Mesenchymal stem cell (in vitro differentiated cells and primary cell): ENCODE measurements at regions not wholly inside any gene's neighbourhood (a gene's known extent, or its start where the extent isn't known, plus 50 kb on each side); places are given as distances from the start of the nearest gene placed in this dataset.

Source experiments
- DNase-seq: peaks from one replicate; pipeline ENCODE4 v3.0.0-alpha.2; 2013
- H2AFZ ChIP-seq: one replicate; pipeline ENCODE4 v1.6.1; 2013; ENCODE audit warnings: low read depth, mild to moderate bottlenecking, control low read depth, inconsistent platforms, low read length, moderate library complexity
- H2AK5ac ChIP-seq: 2 replicates; pipeline ENCODE4 v1.6.1; 2013; ENCODE audit warnings: low read length, moderate library complexity, mild to moderate bottlenecking, inconsistent platforms; ENCODE audit not compliant: severe bottlenecking
- H2BK120ac ChIP-seq: one replicate; pipeline ENCODE4 v1.6.1; 2013; ENCODE audit warnings: low read depth, mild to moderate bottlenecking, inconsistent platforms, low read length, moderate library complexity
- H2BK12ac ChIP-seq, 2 experiments: one replicate each; pipeline ENCODE4 v1.6.1; 2013; ENCODE audit warnings: inconsistent platforms in 2 of 2, low read length in 2 of 2, mild to moderate bottlenecking in 2 of 2, moderate library complexity in 2 of 2, control low read depth in 1 of 2
- H2BK15ac ChIP-seq: one replicate; pipeline ENCODE4 v1.6.1; 2013; ENCODE audit warnings: mild to moderate bottlenecking, low read depth, inconsistent platforms; ENCODE audit not compliant: poor library complexity, severe bottlenecking
- H2BK5ac ChIP-seq: 2 replicates; pipeline ENCODE4 v1.6.1; 2013; ENCODE audit warnings: low read depth, mild to moderate bottlenecking, low read length, control low read depth, inconsistent platforms; ENCODE audit not compliant: poor library complexity, severe bottlenecking
- H3K14ac ChIP-seq, 2 experiments: one replicate each; pipeline ENCODE4 v1.6.1; 2013; ENCODE audit warnings: inconsistent platforms in 2 of 2, low read length in 2 of 2, control low read depth in 1 of 2, mild to moderate bottlenecking in 1 of 2, moderate library complexity in 1 of 2
- H3K18ac ChIP-seq, 2 experiments: one replicate each; pipeline ENCODE4 v1.6.1; 2013; ENCODE audit warnings: inconsistent platforms in 2 of 2, low read length in 2 of 2, control low read depth in 1 of 2, low read depth in 1 of 2, mild to moderate bottlenecking in 1 of 2
- H3K23ac ChIP-seq, 2 experiments: one replicate each; pipeline ENCODE4 v1.6.1; 2013; ENCODE audit warnings: inconsistent platforms in 2 of 2, low read length in 2 of 2, mild to moderate bottlenecking in 2 of 2, moderate library complexity in 2 of 2, control low read depth in 1 of 2
- H3K27ac ChIP-seq: 2 replicates; pipeline ENCODE4 v1.5.1; 2013; ENCODE audit warnings: mild to moderate bottlenecking, moderate library complexity, low read length, control low read depth, inconsistent platforms; ENCODE audit not compliant: poor library complexity, severe bottlenecking
- H3K27me3 ChIP-seq, 2 experiments: 2 replicates each; pipeline versions ENCODE4 v1.6.1 to v1.7.0; 2013; ENCODE audit warnings: low read length in 2 of 2, mild to moderate bottlenecking in 2 of 2, moderate library complexity in 2 of 2, control low read depth in 1 of 2, inconsistent platforms in 1 of 2; ENCODE audit not compliant: control insufficient read depth in 1 of 2, insufficient read depth in 1 of 2
- H3K36me3 ChIP-seq, 2 experiments: 2 replicates each; pipeline versions ENCODE4 v1.6.1 to v1.7.0; 2013; ENCODE audit warnings: low read length in 2 of 2, control low read depth in 1 of 2, inconsistent platforms in 1 of 2, low read depth in 1 of 2, mild to moderate bottlenecking in 1 of 2; ENCODE audit not compliant: insufficient read depth in 2 of 2, control insufficient read depth in 1 of 2
- H3K4ac ChIP-seq, 2 experiments: one replicate each; pipeline ENCODE4 v1.6.1; 2013; ENCODE audit warnings: inconsistent platforms in 2 of 2, low read length in 2 of 2, mild to moderate bottlenecking in 2 of 2, moderate library complexity in 2 of 2, control low read depth in 1 of 2, low read depth in 1 of 2
- H3K4me1 ChIP-seq: 2 replicates; pipeline ENCODE4 v1.6.1; 2013; ENCODE audit warnings: low read depth, low read length, control low read depth; ENCODE audit not compliant: control insufficient read depth, insufficient read depth
- H3K4me2 ChIP-seq: 2 replicates; pipeline ENCODE4 v1.6.1; 2013; ENCODE audit warnings: low read length, mild to moderate bottlenecking, inconsistent platforms; ENCODE audit not compliant: poor library complexity, severe bottlenecking
- H3K4me3 ChIP-seq, 2 experiments: 2 replicates each; pipeline versions ENCODE4 v1.5.1 to v1.7.0; 2013; ENCODE audit warnings: low read length in 2 of 2, mild to moderate bottlenecking in 2 of 2, control low read depth in 1 of 2, low read depth in 1 of 2; ENCODE audit not compliant: insufficient read depth in 1 of 2
- H3K79me1 ChIP-seq: replicated peaks from 2 replicates; pipeline ENCODE4 v1.6.1; 2013; ENCODE audit warnings: mild to moderate bottlenecking, control low read depth, low read length, inconsistent platforms; ENCODE audit not compliant: poor library complexity, severe bottlenecking
- H3K9ac ChIP-seq: 2 replicates; pipeline ENCODE4 v1.7.0; 2013; ENCODE audit warnings: mild to moderate bottlenecking, low read length, moderate library complexity
- H3K9me3 ChIP-seq: 2 replicates; pipeline ENCODE4 v1.7.0; 2013; ENCODE audit warnings: mild to moderate bottlenecking, low read length; ENCODE audit not compliant: control insufficient read depth
- H4K8ac ChIP-seq: one replicate; pipeline ENCODE4 v1.6.1; 2013; ENCODE audit warnings: inconsistent platforms, mild to moderate bottlenecking, low read length, moderate library complexity
- H4K91ac ChIP-seq: one replicate; pipeline ENCODE4 v1.6.1; 2013; ENCODE audit warnings: mild to moderate bottlenecking, low read length, inconsistent platforms
- WGBS: methylation state at CpG from one replicate; pipeline ENCODE4 v1.1.7; 2013; ENCODE audit warnings: mixed read lengths; 5-methylcytosine and 5-hydroxymethylcytosine counted together

DNA sequence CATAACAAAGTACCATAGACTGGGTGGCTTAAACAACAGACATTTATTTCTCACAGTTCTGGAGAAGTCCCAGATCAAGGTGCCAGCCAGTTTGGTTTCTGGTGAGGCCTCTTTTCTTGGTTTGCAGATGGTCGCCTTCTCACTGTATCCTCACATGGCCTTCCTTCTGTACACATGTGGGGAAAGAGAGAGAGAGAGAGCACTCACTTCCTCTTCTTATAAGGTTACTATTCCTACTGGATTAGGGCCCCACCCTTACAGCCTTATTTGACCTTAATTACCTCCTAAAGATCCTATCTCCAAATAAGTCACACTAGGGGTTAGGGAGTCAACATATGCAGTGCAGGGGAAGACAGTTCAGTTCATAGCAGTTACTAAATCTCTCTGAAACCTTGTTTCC lies 205.6 kb upstream of the GDNF start:
- no peak overlapping the region for H4K8ac ChIP-seq
- H2AK5ac ChIP-seq: no peak overlapping the region
- H3K9ac ChIP-seq: no peak overlapping the region
- no peak overlapping the region for H2BK5ac ChIP-seq
- H3K14ac ChIP-seq: no peak overlapping the region
- no peaks in the 10 kb centered on the region for H3K36me3 ChIP-seq
- no peak overlapping the region for H3K4me3 ChIP-seq
- H2BK120ac ChIP-seq: no peak overlapping the region
- H3K23ac ChIP-seq: no peak overlapping the region
- no CpG with 5 or more reads among the region's 1 CpG for WGBS
- H2BK15ac ChIP-seq: no peak overlapping the region
- no peak overlapping the region for H3K27ac ChIP-seq
- H3K4me2 ChIP-seq: no peak overlapping the region
- no peaks in the 10 kb centered on the region for H3K9me3 ChIP-seq
- H2AFZ ChIP-seq: no peak overlapping the region
- H3K4me1 ChIP-seq: no peaks in the 10 kb centered on the region
- no peak overlapping the region for H2BK12ac ChIP-seq
- no peaks in the 10 kb centered on the region for H3K79me1 ChIP-seq
- H4K91ac ChIP-seq: no peak overlapping the region
- H3K4ac ChIP-seq: no peak overlapping the region
- DNase-seq: no peak
- peaks cover 7 to 52% of the 10 kb centered on the region in 2 experiments for H3K27me3 ChIP-seq
- no peak overlapping the region for H3K18ac ChIP-seq

GRCh38 chr5:38039826-38040225 lies 200.0 kb upstream of the GDNF start:
- no peak for DNase-seq
- Histone ChIP-seq H3K9ac (no peak overlapping the region), H2AK5ac (no peak overlapping the region), H4K8ac (no peak overlapping the region), H3K23ac (no peak overlapping the region), H4K91ac (no peak overlapping the region), H3K27me3 (peaks cover 32 to 61% of the 10 kb centered on the region in 2 experiments), H2BK5ac (no peak overlapping the region), H2BK12ac (no peak overlapping the region), H3K4me1 (no peaks in the 10 kb centered on the region), H2BK120ac (no peak overlapping the region), H3K79me1 (no peaks in the 10 kb centered on the region), H3K9me3 (no peaks in the 10 kb centered on the region), H3K27ac (no peak overlapping the region), H2BK15ac (no peak overlapping the region), H3K4ac (no peak overlapping the region), H3K18ac (no peak overlapping the region), H2AFZ (no peak overlapping the region), H3K4me2 (no peak overlapping the region), H3K14ac (no peak overlapping the region), H3K36me3 (no peaks in the 10 kb centered on the region), H3K4me3 (no peak overlapping the region)
- WGBS: 57% methylated on average over 1 of the region's 3 CpGs

DNA sequence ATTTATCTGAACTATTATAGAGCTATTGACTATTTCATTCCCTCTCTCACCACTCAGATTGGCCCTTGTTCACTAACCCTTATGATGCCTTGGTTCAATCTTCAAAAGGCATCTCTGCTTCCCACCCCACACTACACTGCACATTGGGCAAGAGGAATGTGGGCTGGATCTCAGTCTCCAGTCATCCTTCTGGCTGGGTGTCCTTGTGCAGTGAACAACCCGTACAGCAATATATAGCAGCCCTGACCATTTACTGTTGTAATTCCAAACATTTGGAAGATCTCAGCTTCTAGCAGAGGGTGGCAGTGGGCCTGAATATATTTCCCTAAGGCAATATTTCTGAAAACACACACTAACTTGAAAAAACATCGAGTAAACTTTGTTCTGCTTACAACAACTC lies 199.2 kb upstream of the GDNF start:
- no peak overlapping the region for H2BK5ac ChIP-seq
- no peak overlapping the region for H3K9ac ChIP-seq
- no peak overlapping the region for H2AK5ac ChIP-seq
- no peaks in the 10 kb centered on the region for H3K4me1 ChIP-seq
- H3K27me3 ChIP-seq: peaks cover 32 to 57% of the 10 kb centered on the region in 2 experiments
- H2BK12ac ChIP-seq: no peak overlapping the region
- no peak overlapping the region for H2AFZ ChIP-seq
- WGBS: 100% methylated on average over 1 of the region's 2 CpGs
- no peak overlapping the region for H3K14ac ChIP-seq
- no peak overlapping the region for H2BK120ac ChIP-seq
- no peak overlapping the region for H2BK15ac ChIP-seq
- H3K27ac ChIP-seq: no peak overlapping the region
- H3K79me1 ChIP-seq: no peaks in the 10 kb centered on the region
- H3K18ac ChIP-seq: no peak overlapping the region
- H3K4ac ChIP-seq: no peak overlapping the region
- no peak overlapping the region for H3K4me2 ChIP-seq
- no peak overlapping the region for H3K4me3 ChIP-seq
- H3K23ac ChIP-seq: no peak overlapping the region
- H3K9me3 ChIP-seq: no peaks in the 10 kb centered on the region
- no peak for DNase-seq
- H3K36me3 ChIP-seq: no peaks in the 10 kb centered on the region
- H4K8ac ChIP-seq: no peak overlapping the region
- no peak overlapping the region for H4K91ac ChIP-seq

DNA sequence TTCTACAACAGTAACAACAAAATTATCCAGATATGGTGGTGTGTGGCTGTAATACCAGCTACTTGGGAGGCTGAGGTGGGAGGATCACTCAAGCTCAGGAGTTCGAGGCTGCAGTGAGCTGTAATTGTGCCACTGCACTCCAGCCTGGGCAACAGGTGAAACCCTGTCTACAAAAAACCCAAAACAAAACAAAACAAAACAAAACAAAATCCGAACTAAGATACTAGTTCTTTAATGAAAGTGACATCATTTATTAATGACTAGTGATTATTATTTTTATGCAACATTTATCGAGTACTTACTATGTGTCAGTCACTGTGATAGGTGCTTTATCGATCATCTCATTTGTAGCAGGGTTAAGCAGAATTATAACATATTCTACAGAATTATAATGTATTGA lies 196.9 kb upstream of the GDNF start:
- Histone ChIP-seq H3K9ac (no peak overlapping the region), H3K18ac (no peak overlapping the region), H4K8ac (no peak overlapping the region), H2BK15ac (no peak overlapping the region), H3K9me3 (no peaks in the 10 kb centered on the region), H2BK12ac (no peak overlapping the region), H3K14ac (no peak overlapping the region), H4K91ac (no peak overlapping the region), H3K4me3 (no peak overlapping the region), H3K36me3 (no peaks in the 10 kb centered on the region), H3K27me3 (peaks cover 32 to 40% of the 10 kb centered on the region in 2 experiments), H3K4me1 (no peaks in the 10 kb centered on the region), H3K79me1 (no peaks in the 10 kb centered on the region), H3K4ac (no peak overlapping the region), H3K4me2 (no peak overlapping the region), H3K23ac (no peak overlapping the region), H3K27ac (no peak overlapping the region), H2BK120ac (no peak overlapping the region), H2AK5ac (no peak overlapping the region), H2AFZ (no peak overlapping the region), H2BK5ac (no peak overlapping the region)
- no CpG with 5 or more reads among the region's 4 CpGs for WGBS
- no peak for DNase-seq
